ENCODE measurements at regions not wholly inside any gene's neighbourhood (a gene's known extent, or its start where the extent isn't known, plus 50 kb on each side); places are given as distances from the start of the nearest gene placed in this dataset.

DNA sequence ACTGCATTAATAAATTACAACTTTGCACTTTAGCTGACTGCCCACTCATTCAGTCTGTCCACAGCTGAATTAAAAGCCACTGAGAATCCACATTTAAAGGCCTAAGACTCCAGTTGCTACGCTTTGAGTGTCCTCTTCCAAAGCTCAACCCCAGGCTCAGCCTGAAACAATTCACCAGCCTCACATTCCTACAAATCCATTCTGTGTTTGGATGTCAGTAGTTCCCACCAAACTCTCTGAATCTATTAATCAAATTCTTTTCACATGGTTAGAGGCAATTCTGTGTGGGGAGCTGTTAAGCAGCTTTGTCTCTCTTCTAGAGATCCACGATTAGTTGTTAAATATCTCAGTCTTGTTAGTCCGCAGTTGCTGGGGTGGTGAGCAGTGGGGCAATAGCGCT lies 116.8 kb upstream of the UBE2E2 start:
- no peak for DNase-seq (ENCODE audit: low read depth)

DNA sequence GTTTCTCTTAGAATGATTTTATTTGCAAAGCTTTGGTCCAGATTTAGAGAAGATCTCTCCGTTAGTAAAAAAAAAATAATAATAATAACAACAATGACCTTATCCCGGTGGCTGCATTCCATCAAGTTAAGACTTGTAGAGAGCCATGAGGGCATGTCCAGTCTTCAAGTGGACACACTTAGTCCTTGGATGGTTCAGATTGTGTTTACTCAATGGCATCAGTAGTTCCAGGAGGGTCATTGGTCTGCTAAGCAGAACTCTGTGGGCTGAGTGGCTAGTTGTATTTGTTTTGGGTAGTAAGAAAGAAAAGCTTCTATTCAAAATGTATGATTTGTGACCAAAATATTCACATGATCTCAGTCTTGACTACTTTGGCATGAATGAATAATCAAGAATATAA lies 116.3 kb upstream of the UBE2E2 start:
- no peak for DNase-seq (ENCODE audit: low read depth)

DNA sequence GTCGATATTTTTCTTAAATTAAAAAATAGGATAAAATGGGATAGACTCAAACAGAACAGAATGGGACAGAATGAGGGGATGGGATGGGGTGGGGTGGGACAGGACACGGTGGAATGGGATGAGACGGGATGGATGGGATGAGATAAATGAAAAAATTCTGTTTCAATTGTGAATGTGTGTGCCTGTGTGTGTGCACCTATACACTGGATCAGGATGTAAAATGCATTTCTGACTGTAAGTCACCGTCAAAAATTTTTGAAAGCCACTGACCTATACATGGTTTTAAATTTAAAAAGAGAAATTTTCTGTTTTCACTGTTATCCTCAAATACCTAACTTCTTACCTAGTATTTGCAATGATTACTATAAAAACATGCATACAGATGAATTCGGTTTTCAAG lies 108.7 kb upstream of the UBE2E2 start:
- no peak for DNase-seq (ENCODE audit: low read depth)

DNA sequence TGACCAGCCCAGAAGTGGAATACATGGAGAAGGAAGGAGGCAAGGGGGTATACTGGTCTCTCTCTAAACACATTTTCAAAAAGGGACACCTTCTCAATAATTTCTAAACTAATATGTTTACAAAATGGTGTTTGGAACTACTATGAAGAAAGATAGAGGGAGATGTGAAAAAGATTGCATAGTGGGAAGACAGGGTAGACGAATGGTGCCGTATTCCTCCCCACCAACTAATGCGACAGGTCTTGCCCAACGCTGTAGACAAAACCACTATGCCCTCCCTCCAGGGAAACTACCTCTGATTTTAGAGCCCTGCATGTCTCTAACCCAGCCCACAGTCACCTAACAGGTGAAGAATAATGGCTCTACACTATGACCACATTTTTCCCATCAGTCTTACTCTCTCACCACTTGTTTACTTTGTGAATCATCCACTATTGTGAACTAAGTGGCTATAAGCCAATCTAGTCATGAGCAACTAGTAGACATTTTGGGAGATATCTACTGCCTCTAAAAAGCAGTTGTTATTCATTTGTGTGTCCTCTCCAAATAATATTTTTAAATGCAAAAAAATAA lies 108.2 kb upstream of the UBE2E2 start:
- peak; percentile 79 for DNase-seq (ENCODE audit: low read depth)

DNA sequence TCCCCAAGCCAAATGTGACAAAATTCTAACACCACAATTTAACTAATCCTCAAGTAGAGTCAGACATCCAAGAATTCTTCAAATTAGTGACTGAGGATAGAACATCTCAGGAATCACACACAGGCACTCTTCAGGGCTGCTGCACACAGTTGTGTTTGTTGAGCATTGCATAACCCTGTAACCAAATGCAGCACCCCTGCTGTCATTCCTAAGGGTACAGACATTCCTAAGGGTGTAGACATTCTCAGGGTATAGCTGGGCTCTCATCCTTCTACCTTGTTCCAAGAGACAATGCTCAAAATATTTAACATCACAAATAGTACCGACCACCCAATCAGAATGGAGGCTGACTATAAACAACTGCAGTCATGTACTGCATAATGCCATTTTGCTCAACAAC lies 107.1 kb upstream of the UBE2E2 start:
- DNase-seq (ENCODE audit: low read depth): peak; percentile 4

DNA sequence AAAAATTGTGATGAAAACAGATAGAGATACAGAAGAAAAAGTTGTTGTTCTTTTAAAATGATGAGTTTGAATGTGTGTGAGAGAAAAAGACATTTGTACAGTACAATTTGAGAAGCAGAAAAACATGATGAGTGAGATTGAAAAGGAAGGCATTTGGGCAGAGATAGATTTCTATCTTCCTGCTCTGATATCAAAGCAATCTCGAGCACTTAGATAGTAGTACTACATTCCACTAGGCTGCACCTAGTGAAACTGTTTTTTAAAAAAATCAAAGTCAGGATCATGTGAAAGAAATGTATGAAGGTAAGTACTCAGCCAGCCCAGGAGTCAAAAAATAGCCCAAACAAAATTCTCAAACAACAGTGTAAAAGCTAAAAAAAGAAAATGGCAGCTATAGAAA lies 104.1 kb upstream of the UBE2E2 start:
- no peak for DNase-seq (ENCODE audit: low read depth)

DNA sequence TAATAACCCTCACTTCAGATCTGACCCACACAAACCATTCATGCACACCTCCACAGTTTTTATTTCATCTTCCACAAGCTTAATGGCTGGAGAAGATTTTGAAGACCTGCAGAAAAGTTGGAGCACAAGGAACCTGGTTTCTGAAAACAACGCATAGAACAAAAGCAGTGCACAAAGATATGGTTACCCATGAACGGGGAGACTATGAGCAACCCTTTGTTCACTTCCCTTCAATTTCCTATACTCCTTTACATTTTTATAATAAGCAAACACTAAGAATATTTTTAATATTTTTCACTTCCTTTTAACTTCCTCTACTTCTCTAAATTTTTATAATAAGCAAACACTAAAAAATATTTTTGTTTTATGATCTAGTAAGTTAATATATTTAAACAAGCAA lies 103.5 kb upstream of the UBE2E2 start:
- no peak for DNase-seq (ENCODE audit: low read depth)

DNA sequence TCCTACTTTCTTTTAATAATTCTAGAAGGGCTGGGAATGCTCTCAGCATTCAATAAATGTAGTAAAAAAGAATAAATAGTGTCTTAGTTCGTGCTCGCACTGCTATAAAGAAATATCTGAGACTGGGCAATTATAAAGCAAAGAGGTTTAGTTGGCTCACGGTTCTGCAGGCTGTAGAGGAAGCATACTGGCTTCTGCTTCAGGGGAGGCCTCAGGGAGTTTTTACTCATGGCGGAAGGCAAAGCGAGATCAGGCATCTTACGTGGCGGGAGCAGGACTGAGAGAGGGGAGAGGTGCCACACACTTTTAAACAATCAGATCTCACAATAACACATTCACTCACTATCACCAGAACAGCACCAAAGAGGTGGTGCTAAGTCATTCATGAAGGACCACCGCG lies 103.0 kb upstream of the UBE2E2 start:
- DNase-seq (ENCODE audit: low read depth): no peak

DNA sequence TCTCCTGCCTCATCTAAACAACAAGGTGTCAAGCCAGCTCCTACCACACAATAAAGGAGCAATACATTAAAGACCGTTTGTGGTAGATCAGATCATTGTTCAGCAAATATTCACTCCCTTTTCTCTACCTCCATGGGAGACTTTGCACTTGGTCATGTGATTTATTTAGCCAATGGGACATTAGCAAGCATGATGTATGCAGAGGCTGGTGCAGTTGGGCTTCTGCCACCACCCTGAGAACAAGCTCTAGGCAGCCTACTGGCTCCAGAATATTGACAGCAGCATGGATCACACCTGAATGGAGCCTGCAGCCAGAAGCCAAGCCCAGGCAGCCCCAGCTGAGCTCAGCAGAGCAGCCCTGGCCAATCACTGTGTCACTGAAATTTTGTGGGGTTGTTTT lies 99.4 kb upstream of the UBE2E2 start:
- no peak for DNase-seq (ENCODE audit: low read depth)

DNA sequence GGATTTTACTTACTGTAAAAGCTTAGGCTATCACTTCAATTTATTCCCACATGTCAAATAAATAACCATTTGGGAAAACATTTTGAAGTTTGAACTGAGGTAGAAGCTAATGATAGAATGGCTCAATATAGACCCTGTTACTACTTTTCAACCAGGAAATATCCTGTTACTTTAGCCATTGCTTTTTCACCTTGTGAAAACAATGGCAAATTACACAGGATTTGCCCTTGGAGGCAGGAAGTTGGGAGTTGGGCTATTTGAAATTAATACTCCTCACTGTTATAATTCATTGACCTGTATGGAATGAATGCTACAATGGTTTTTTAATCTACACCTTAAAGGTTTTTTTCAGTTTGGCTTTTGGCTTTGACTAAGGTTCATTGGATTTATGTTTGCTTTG lies 98.1 kb upstream of the UBE2E2 start:
- no peak for DNase-seq (ENCODE audit: low read depth)

DNA sequence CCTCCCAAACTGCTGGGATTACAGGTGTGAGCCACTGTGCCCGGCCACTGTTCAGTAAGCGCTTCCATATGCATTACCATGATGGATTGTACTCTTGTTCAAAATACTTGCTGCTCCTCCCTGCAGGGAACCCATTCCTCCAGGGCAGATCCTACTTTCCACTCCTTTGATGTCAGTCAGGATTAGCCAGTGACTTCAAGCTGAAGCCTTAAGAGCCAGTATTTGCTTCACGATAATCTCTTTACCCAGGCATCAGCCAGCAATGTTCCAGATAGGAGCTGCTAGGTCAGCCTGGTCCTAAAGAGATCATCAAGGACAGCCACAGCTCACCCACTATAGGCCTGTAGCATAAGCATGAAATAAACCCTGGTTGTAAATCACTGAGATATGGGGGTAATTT lies 96.5 kb upstream of the UBE2E2 start:
- DNase-seq (ENCODE audit: low read depth): no peak

DNA sequence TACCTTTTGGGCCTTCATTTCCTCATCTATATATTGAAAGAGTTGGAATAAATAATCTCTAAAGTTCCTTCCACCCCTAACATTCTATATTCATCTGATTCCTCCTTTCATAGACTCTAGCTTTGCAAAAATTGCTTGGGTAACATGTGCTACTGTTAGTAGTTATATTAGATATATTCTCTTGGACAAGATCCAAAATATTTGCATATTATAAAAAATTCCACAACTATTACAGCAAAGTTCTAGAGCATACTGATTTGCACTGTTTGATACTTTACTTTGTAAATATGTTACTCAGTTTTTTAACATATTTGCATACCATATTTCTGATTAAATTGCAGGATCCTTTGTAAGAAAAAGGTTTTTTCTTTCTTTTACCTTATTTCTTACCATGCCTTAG lies 95.9 kb upstream of the UBE2E2 start:
- no peak for DNase-seq (ENCODE audit: low read depth)

DNA sequence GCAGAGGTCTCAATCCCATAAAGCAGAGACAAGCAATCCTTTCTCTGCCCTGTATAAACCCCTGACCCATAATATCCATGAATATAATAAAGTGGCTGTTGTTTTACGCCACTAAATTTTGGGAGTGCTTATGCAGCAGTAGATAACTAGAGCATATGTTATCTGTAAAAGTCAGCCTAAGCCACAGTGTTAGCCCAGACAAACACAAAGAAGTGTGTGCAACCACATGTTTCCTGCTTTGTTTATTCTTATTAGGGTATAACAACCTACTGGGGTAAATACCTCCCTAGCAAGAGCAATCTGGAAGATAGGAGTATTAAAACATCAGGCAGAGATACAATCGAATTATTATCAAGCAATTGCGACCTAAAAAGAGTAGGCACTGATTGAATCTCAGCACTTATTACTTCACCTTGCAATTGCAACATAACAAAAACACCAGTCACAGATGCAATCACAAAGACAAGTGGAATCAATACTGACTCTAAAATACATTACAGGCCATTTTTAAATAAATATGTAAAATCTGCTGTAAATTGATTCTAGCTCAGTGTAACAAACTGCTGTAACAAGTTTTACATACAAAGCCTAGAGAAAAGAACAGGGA lies 94.6 kb upstream of the UBE2E2 start:
- DNase-seq (ENCODE audit: low read depth): no peak

DNA sequence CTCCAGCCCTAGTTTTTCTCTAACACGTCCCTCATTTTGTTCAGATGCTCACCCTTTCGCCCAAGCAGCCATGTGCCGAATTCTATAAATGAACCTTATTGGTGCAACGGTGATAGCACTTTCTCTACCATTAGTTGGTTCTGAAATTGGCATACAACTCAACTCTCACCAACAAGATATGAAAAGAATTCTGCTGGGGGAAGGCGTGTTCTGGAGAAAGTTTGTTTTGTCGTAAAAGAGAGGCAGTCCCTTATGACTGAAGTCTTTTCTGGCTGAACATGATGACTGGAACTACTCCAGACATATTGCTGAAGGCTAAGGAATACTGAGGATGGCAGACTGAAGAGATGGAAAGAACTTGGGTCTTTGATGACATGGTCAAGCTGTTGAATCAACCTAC lies 91.8 kb upstream of the UBE2E2 start:
- no peak for DNase-seq (ENCODE audit: low read depth)

DNA sequence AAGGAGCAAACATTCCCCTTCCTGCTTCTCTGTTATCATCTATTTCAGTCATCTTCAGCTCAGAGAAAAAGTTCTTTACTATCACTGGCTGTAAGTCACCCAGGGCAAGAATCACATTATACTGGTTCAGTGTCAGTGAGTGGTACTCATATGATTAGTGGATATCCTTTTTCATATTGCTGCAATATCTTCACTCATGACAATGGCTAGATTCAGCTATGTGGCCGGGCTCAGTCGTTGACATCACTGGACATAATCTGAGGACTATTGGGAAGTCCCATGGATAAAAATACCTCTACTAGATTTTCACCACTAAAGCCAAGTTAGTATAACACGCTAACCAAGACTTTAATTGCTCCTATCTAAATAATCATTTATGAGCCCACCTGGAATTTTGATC lies 91.3 kb upstream of the UBE2E2 start:
- no peak for DNase-seq (ENCODE audit: low read depth)

DNA sequence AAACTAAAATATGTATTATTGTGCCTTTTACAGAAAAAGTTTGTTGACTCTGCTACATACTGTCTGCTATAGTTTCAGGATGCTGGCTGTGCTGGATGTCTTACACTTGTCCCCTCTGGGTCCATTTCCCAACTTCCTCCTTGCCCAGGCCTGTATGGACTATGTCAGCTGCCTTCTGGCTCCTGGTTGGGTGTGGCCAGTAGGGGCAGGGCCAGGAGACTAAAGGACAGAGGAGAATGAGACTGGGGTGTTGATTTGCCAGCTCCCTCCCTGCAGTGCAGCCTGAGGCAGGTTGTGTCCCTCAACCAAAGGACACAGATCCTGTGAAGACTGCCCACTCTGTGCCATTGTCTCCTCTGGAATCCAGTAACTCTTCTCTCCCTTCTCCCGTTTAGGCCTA lies 90.6 kb upstream of the UBE2E2 start:
- DNase-seq (ENCODE audit: low read depth): no peak

DNA sequence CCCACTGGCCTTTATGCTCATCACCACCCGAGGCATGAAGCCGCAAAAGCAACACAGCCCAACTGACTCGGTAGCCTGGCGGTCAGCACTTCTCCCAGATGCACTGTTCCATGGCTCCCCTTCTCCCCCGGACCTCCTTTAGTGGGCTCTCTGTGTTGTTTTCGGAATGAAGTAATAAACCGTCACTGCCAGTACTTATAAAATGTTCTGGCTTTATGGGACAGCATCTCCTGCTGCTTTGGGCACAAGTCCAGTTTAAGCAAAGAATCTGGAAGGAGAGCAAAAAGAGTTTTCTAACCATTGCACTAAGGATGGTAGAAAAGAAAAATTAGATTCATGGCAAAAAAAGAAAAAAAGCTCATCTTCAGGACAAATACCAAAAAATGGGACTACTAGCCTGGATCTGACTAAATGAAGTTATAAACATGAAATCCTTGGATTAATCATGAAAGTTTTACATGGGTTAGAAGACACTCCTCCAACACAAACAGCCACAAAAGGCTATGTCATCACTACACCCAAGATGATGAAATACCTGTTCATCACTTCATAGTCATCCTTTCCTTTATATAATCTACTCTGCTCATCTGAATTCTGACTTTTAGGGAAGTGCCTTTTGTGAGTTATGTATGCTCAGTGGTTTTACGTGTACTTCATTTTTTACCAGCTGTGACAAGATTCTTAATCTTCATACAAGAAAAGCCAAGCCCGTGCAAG lies 89.5 kb upstream of the UBE2E2 start:
- DNase-seq (ENCODE audit: low read depth): peak; percentile 59

DNA sequence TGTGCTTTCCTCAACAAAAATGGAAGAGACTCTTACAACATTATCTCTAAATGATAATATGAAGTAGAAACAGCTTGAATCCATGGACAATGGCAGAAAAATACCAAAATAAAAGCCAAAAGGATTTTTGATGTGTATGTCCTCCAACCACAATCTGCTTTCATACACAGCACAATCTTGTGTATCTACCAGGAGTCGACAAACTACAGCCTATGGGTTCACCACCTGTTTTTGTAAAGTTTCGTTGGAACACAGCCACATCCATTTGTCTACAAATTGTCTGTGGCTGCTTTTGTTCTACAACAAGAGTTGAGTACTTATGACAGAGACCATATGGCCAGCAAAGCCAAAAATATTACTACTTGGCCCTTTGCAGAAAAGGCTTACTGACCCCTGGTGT lies 88.7 kb upstream of the UBE2E2 start:
- DNase-seq (ENCODE audit: low read depth): no peak

DNA sequence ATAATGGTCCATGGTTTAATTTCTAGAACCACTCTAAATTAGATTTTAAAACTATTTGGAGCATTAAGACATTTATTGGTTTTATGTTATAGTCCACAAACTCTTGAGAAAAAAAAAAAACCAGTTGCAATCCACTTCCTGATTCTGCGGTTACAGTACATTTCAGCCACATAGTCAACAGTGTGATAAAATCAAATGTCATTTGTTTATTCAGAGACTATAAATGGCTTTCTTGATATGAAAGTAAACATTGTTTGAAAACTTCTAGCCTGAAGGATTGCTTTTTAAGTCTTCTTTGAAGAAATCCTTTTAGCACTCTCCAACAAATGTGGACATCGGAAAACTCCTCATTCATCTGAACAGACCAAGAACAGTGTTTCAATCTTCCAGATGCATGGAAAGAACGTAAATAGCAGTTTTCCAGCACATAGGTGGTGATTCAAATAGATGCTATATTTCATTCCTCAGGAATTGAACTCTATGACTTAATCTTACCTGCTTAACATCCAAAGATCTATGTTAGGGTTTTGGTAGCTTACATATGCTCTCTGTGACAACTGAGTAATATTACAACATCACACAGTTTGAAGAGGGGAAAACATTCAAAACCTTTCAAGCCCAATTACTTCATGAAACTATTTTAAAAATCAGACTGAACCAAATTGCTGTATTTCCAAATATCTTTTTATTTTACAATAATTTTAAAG lies 87.8 kb upstream of the UBE2E2 start:
- DNase-seq (ENCODE audit: low read depth): no peak

DNA sequence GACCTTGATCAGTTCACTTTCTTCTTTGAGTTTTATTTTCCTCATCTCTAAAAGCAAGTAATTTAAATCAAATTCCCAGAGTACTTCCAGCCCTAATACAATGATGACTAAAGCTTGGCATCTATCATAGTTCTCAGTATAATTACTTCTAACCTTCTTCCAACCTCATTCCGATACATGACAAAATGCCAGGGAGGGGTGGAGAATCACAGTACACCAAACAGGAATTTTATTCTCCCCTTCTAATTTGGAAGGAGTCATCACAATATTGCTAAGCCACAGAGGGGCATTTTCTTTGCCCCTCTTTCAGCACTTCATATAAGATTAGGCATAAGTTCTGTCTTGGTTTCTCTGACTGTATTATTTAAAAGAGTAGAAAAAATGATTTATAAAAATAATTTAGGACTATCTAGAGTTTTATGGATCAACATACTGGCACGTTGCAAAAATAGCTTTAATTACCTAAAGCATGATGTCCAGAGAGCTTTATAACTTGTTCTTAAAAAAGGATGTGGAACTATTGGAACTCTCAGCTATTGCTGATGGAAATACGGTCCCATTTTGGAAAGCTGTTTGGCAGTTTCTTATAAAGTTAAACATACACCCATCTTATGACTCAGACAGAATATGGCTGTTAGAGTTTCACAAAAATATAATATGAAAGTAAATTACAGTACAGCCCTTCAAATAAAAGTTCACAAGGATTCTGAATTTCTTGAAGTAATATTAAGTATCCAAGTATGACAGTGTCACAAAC lies 86.9 kb upstream of the UBE2E2 start:
- no peak for DNase-seq (ENCODE audit: low read depth)

DNA sequence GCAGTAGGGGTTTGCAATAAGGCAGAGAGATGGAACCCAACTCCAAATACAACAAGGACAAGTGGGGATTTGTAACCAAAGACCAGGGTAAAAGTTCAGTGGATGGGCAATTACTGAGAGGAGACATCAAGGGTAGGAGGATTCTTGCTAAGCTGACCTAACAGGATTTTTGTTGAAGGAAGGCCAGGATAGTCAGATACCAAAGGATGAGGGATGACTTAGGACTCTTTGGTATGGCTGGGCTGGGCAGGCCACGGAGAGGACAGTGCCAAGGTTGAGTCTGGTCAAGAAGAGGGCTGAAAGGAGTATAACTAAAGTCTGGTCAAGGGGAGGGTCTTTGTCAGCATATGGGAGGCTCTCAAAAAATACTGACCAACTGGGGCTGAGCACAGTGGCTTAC lies 85.3 kb upstream of the UBE2E2 start:
- no peak for DNase-seq (ENCODE audit: low read depth)

DNA sequence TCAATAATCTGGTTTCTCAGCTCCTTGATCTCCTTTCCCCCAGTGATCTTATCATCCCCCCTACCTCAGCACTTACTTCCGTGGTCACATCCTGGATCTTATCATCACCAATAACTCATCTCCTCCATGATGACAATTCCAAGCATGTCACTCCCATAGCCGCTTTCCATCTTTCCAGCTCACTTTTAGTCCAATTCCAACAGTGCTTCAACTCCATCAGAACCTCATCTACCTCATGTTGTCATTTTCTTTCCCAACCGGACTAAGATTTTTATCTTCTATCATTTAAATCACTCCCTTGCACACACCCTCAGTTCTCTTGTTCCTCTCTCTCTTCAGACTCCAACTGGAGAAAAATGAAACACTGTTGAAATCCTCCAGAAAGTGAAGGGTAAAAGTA lies 75.9 kb upstream of the UBE2E2 start:
- no peak for DNase-seq (ENCODE audit: low read depth)
